NCI-H2196 (cell line): ENCODE measurements at regions not wholly inside any gene's neighbourhood (a gene's known extent, or its start where the extent isn't known, plus 50 kb on each side); places are given as distances from the start of the nearest gene placed in this dataset.

Experiments
- DNase-seq: peaks from one replicate; lab custom pipeline; 2025; ENCODE audit not compliant: unreplicated experiment; lab: John Stamatoyannopoulos, UW

- no peak for DNase-seq
These were observed 845.3 kb upstream of the PTPRD start for GRCh38 chr9:11457825-11458790.

DNA sequence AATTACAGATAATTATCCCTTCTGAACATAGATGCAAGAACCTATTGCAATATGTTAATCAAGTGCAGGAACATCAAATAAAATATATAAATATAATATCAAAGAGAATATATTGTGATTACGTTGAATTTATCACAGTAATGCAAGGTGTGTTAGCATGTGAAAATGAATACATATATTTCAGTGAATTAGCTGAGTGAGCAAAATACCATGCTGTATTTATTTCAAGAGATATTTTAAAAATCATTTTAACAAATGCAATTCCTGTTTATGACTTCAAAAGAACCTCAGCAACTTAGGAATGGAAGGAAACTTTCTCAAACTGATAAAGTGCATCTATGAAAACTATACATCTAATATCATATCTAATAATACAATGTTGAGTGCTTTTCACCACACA lies 856.9 kb upstream of the PTPRD start:
- no peak for DNase-seq

GRCh38 chr9:11471321-11471720 lies 858.5 kb upstream of the PTPRD start:
- DNase-seq: no peak

DNA sequence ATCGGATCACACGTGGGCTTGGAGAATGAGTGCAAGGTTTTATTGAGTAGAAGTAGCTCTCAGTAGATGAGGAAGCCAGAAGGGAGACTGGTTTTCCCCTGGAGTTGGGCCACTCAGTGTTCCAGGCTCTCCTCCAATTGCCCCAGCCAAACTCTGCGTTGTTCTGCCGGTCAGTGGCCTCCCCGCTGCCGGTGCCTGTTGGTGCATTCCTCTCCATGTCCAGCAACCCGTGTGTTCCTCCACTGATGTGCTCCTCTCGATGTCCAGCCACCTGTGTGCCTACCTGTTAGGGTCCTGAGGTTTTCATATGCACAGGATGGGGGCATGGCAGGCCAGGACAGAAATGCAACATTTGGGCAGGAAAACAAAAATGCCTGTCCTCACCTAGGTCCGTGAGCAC lies 888.0 kb upstream of the PTPRD start:
- no peak for DNase-seq

DNA sequence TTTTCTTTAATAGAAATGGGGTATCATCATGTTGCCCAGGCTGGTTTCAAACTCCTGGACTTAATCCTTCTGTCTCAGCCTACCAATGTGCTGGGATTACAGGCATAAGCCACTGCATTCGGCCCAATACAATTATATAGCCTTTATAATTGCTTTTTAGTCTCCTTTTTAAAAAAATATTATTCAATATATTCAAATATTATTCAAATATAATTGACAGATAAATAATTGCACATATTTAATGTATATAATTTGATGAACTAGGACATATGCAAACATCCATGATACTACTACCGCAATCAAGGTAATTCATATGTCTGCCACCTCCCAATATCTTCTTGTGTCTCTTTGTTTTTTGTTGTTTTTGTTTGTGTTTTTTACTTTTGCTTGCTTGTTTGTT lies 894.2 kb upstream of the PTPRD start:
- DNase-seq: no peak

DNA sequence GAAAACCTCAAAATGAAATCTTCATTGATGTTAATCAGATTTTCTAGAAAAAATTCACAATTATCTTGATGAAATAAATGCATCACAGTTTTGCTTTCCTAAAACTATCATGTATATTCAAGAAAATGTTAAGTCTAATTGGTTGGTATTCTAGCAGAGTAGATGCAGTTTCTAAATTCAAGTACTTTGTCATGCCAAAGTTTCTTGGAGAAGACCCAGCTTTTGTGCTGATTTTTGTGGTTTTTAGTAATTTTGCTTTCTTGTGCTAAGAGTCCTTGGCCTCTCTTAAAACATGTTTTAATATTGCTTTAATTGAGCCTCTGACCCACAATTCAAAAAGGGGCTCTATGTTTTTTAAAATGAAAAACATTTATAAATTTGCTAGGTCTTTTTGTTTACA lies 924.8 kb upstream of the PTPRD start:
- no peak for DNase-seq

DNA sequence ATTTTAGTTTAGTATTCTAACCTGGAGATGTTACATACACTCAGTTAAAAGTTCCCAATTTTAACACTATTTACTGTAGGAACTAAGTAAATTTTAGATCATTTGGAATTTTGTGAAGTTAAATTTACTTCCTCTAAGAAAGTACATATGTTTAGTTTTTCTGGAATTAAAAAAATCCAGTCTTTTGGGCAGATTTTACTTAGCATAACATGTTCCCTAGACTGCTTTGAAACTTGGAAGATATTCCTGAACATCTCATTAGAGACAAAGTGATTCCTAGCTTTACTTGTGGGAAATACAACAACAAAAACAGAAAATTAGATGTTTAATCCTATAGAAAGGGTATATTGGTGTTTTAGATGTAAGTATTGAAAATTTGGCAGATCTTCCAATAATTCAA lies 930.0 kb upstream of the PTPRD start:
- no peak for DNase-seq

GRCh38 chr9:11546231-11546630 lies 933.4 kb upstream of the PTPRD start:
- no peak for DNase-seq

GRCh38 chr9:11549311-11549794 lies 936.6 kb upstream of the PTPRD start:
- DNase-seq: no peak

DNA sequence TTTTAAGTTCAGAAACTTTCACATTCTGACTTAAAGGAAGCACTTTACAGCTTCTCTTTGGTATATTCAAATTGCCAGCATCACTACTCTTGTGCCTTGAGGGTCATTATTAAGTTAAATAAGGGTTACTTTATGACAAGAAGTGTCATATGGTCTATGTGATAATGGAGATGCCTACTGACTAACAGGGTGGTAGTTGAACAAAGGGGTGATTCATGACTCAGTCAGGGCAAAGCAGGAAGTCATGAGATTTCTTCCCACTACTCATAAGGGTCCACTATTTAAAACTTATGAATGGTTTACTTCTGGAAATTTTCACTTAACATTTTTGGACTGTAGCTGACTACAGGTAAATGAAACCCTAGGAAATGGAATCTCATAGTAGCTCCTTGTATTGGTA lies 938.3 kb upstream of the PTPRD start:
- no peak for DNase-seq

- no peak for DNase-seq
These were observed 945.2 kb upstream of the PTPRD start for GRCh38 chr9:11558043-11558442.

- DNase-seq: no peak
These were observed 946.4 kb upstream of the PTPRD start for GRCh38 chr9:11559001-11559776.

DNA sequence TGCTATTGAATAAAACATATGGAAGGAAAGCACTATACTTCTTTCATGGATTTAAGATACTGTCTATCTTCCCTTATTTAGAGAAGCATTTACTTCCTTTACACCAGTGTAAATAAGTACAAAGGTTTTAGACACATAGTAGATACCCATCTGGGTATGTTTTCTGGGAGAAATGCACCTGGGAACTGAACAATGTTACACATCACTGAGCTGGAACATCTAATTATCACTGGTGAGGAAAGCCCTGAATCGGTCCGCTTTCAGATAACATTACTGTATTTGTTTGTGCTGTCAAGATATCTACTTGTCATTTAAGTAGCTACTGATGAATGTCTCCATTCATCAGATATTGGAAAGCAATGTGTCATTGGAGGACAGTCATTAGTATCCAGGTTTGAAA lies 964.7 kb upstream of the PTPRD start:
- no peak for DNase-seq

DNA sequence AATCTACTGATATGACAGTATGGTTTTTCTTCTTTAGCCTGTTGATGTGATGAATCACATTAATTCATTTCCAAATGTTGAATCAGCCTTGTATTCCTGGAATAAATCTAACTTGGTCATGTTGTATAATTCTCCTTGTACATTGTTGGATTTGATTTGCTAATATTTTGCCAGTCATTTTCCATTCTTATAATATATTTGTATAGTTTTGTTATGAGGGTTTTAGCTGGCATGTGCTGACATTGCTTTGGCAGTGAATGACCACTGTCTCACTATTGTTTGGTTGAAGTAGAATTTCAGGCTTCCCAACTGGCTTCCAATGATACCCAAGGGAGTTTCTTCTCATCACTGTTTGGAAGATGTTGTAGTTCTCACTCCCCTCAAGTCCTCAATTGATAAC lies 983.0 kb upstream of the PTPRD start:
- no peak for DNase-seq

- DNase-seq: no peak
These were observed 1005.5 kb upstream of the PTPRD start for GRCh38 chr9:11618241-11618805.

- DNase-seq: no peak
These were observed 1019.9 kb upstream of the PTPRD start for GRCh38 chr9:11632691-11633090.

GRCh38 chr9:11646831-11647230 lies 1034.0 kb upstream of the PTPRD start:
- DNase-seq: no peak

DNA sequence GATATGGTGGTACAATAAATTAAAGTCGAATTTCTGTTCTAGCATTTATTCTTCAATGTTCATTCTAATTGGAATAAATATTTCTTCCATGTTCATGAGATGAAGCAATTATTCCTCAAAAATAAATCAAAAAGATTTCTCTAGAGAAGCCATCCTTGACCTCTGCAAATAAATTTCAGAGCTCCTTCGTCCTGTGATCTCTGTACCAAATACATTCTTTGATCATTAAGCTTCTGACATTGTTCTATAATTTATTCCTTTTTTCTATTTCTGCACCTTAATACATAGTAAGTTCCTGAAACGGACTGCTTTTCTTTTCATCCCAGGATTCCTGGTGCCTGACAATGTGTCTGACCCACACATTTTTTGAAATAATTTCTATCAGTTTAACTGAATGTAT lies 1039.3 kb upstream of the TYRP1 start:
- no peak for DNase-seq

- DNase-seq: no peak
These were observed 1029.3 kb upstream of the TYRP1 start for GRCh38 chr9:11663913-11664312.

DNA sequence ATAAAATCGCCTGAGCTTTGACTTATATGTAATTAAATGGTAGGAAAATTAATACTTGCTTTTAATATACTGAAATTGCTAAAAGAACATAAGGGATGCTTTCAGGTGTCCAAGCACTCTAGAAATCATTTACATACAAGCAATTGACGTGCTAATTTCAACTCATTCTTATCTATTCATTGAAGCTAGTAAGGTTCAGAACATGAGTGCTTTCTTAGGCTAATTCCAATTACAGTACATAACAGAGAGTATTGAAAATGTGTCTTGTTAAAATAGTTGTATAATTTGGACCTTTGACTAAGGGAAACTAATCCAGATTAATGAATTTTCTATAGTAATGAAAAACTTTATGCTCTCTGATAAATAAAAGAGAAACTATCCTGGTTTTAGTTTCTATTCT lies 1016.4 kb upstream of the TYRP1 start:
- no peak for DNase-seq

GRCh38 chr9:11686733-11687132 lies 1006.5 kb upstream of the TYRP1 start:
- DNase-seq: no peak

DNA sequence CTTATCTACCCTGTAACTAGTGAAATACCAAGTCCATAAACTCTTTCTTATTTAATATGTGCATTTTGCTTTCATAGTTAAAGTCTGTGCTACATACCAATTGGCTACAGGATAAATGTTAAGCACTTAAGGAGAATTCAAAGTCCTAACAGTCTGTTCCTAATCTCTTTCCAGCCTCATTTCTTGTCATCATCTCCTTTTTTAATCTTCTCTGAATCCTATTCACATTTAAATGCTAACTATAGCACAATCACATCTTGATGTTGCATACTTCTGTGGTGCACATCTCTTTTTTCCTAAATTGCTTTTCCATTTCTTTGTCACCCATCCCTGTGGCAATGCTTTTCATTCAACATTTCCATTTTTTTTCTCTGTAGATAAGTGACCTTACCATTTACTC lies 996.1 kb upstream of the TYRP1 start:
- DNase-seq: no peak
